Ureter (tissue), 1 donor: ENCODE measurements at regions not wholly inside any gene's neighbourhood (a gene's known extent, or its start where the extent isn't known, plus 50 kb on each side); places are given as distances from the start of the nearest gene placed in this dataset.
"Not testable (repeated sequence)": the region's sequence is repeated elsewhere in the genome, so short reads cannot be mapped to it uniquely, and the experiment has no call there.

Source experiments
- DNase-seq: peaks from one replicate; pipeline ENCODE4 v3.0.0-alpha.2; 2020; ENCODE audit warnings: low spot score
- donor health status: DM: yes; HTN: yes; CAD: no.

GRCh38 chr6:131492932-131493573, 80.0 kb upstream of the ARG1 start:
- no peak for DNase-seq

GRCh38 chr6:131504387-131504786, 68.6 kb upstream of the ARG1 start:
- DNase-seq, result not testable (repeated sequence)

GRCh38 chr6:131510094-131510493, 62.9 kb upstream of the ARG1 start:
- no peak for DNase-seq

DNA sequence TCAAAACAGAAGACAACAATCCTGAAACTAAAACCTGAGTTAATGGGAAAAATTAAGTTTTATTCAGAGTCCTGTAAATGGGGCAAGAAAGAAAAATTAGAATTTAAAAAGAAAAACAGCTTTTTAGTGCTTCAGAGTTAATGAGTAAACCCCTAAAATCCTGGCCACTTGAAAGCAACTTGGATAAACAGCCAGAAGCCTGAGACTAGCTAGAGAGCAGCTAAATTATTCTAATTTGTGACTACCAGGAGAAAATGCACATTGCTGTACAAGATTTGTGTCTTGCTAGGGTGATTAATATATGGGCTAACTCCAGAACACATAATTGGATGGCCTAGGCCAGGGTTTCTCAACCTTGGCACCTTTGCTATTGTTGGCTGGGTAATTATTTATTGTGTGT, 62.4 kb upstream of the ARG1 start:
- DNase-seq, result no peak

DNA sequence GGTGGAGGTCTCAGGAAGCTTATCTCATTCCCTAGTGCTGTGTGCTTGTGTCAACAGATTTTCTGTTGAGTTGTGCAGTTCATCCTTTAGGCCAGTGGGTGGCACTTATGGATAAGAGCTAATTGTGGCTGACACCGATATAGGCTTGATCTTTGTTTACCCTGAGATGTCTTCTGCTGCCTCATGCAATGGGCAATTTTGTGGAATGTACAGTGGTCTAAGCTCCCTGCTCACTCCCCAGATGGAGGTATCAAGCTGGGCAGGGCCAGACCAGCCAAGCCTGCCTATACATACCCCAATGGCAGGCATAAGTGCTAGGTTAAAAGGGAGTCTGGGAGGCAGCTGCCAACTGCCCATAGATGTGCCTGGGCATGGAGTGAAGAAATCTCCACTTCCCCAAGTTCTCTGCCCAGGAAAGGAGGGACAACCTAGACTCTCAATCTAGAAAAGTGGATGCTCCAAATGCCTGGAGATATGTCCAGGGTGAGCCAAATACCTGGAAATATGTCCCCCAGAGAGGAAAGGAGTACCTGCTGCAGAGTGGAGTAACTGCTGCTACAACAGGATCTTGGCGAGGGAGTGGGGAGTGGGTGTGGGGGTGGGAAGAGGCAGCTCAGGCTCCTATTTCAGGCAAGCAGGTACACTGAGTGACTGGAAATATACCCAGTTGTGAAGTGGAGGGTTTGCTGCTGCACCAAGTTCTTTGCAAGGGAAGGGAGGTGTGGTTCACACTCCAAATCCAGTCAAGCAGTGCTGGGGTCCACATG, 53.2 kb upstream of the ARG1 start:
- DNase-seq, result no peak
